CD4-positive, alpha-beta T cell (primary cell): ENCODE measurements at regions not wholly inside any gene's neighbourhood (a gene's known extent, or its start where the extent isn't known, plus 50 kb on each side); places are given as distances from the start of the nearest gene placed in this dataset.
"Not testable (repeated sequence)": the region's sequence is repeated elsewhere in the genome, so short reads cannot be mapped to it uniquely, and the experiment has no call there.

Experiments used
- ATAC-seq: fragments of 200-7000 bp; cut with Tn5 transposase; one replicate; pipeline ENCODE4 v1.10.0; 2022; ENCODE audit warnings: mild to moderate bottlenecking; ENCODE audit not compliant: poor library complexity
- CTCF ChIA-PET: fragments of 350-600 bp; sonication (Branson Sonifier 250); formaldehyde crosslinking; loops from one replicate; lab custom pipeline; 2021; ENCODE audit warnings: antibody characterized with exemption, inconsistent platforms; lab: Charles Lee
- POLR2A ChIA-PET: fragments of 350-600 bp; sonication (Branson Sonifier 250); formaldehyde crosslinking; loops from one replicate; lab custom pipeline; 2021; ENCODE audit warnings: antibody characterized with exemption, inconsistent platforms; lab: Charles Lee
- DNase-seq, 14 experiments: peaks; one replicate each; pipeline ENCODE4 v3.0.0-alpha.2; 2013 to 2020; ENCODE audit warnings: mixed read lengths in 2 of 14
- H3K27ac ChIP-seq, 2 donors: one replicate each; pipeline versions ENCODE4 v1.5.1 to v1.7.0; 2013; ENCODE audit warnings: low read length in 2 of 2, low read depth in 1 of 2, mild to moderate bottlenecking in 1 of 2
- H3K27me3 ChIP-seq, 2 experiments: 1 replicate in 1 of 2; 2 replicates in 1 of 2; pipeline versions ENCODE4 v1.6.1 to v1.7.0; 2013; ENCODE audit warnings: low read length in 2 of 2, control low read depth in 1 of 2, mild to moderate bottlenecking in 1 of 2, moderate library complexity in 1 of 2; ENCODE audit not compliant: insufficient read depth in 2 of 2, control insufficient read depth in 1 of 2
- H3K36me3 ChIP-seq: one replicate; pipeline ENCODE4 v1.6.1; 2013; ENCODE audit warnings: low read length, control low read depth; ENCODE audit not compliant: insufficient read depth
- H3K4me1 ChIP-seq: one replicate; pipeline ENCODE4 v1.6.1; 2013; ENCODE audit warnings: low read length, control low read depth; ENCODE audit not compliant: insufficient read depth
- H3K4me3 ChIP-seq: one replicate; pipeline ENCODE4 v1.5.1; 2013; ENCODE audit warnings: mild to moderate bottlenecking, low read length, moderate library complexity
- H3K9me3 ChIP-seq, 2 experiments: 1 replicate in 1 of 2; 2 replicates in 1 of 2; pipeline versions ENCODE4 v1.6.1 to v1.7.0; 2013; ENCODE audit warnings: low read length in 2 of 2, mild to moderate bottlenecking in 2 of 2, control low read depth in 1 of 2, moderate library complexity in 1 of 2; ENCODE audit not compliant: control insufficient read depth in 1 of 2, insufficient read depth in 1 of 2
- H3K27ac Mint-ChIP-seq: one replicate; pipeline ENCODE4 v1.8.0; 2020; ENCODE audit warnings: mixed read lengths
- H3K27me3 Mint-ChIP-seq: one replicate; pipeline ENCODE4 v1.8.0; 2021; ENCODE audit warnings: mixed read lengths
- H3K36me3 Mint-ChIP-seq: one replicate; pipeline ENCODE4 v1.8.0; 2021; ENCODE audit warnings: low read depth, mixed read lengths
- H3K4me1 Mint-ChIP-seq: one replicate; pipeline ENCODE4 v1.8.0; 2021; ENCODE audit warnings: low read depth, mixed read lengths
- H3K4me3 Mint-ChIP-seq: one replicate; pipeline ENCODE4 v1.8.0; 2020; ENCODE audit warnings: mild to moderate bottlenecking, mixed read lengths
- H3K9me3 Mint-ChIP-seq: one replicate; pipeline ENCODE4 v1.8.0; 2020; ENCODE audit warnings: mixed read lengths
- CTCF ChIP-seq: fragments of 200-600 bp; IDR thresholded peaks from one replicate; pipeline ENCODE4 v1.8.0; 2022; ENCODE audit warnings: antibody characterized with exemption, mild to moderate bottlenecking
- intact Hi-C, 2 experiments: fragments of 100-400 bp; cut with DNase I in 1 of 2; cut with micrococcal nuclease in 1 of 2; formaldehyde crosslinking; loops; one replicate each; pipeline versions ENCODE4 v1.15.1 to v1.9.0; 2023 to 2025; cut with DNase I, micrococcal nuclease

GRCh38 chr2:180775711-180776110 is 204.7 kb upstream of the UBE2E3 start:
- ATAC-seq, result no peak
- POLR2A ChIA-PET, result no interaction called here

GRCh38 chr2:180765316-180765715 is 215.1 kb upstream of the UBE2E3 start:
- H3K36me3 Mint-ChIP-seq, ATAC-seq, H3K4me3 ChIP-seq, H3K4me3 Mint-ChIP-seq, H3K9me3 ChIP-seq, CTCF ChIA-PET, POLR2A ChIA-PET, H3K27me3 ChIP-seq, H3K27ac Mint-ChIP-seq, H3K36me3 ChIP-seq, H3K9me3 Mint-ChIP-seq, intact Hi-C loops, H3K4me1 Mint-ChIP-seq, DNase-seq, H3K27ac ChIP-seq, H3K4me1 ChIP-seq: not testable (repeated sequence)
- H3K27me3 Mint-ChIP-seq, result peaks cover 13% of the 10 kb centered on the region

More at GRCh38 chr2:180775711-180776110, 204.7 kb upstream of the UBE2E3 start:
- Mint-ChIP-seq H3K4me1 (no peaks in the 10 kb centered on the region), H3K9me3 (no peaks in the 10 kb centered on the region), H3K27ac (no peak overlapping the region), H3K4me3 (no peak overlapping the region), H3K36me3 (no peaks in the 10 kb centered on the region), H3K27me3 (peaks cover 4% of the 10 kb centered on the region)
- CTCF ChIA-PET, result interaction anchor here (0.7 kb wide), 1 partner anchor 1766 kb away, joined by 4 read pairs; no protein-coding TSS in a partner anchor
- H3K36me3 ChIP-seq, result no peaks in the 10 kb centered on the region
- H3K4me1 ChIP-seq, result no peaks in the 10 kb centered on the region
- intact Hi-C loops, result no loop called here
- H3K4me3 ChIP-seq, result no peak overlapping the region
- DNase-seq, result no peak
- no peaks in the 10 kb centered on the region for H3K27me3 ChIP-seq
- H3K9me3 ChIP-seq, result no peaks in the 10 kb centered on the region
- no peak overlapping the region for H3K27ac ChIP-seq
- no peak for TF ChIP-seq CTCF

- Mint-ChIP-seq H3K4me1 (no peaks in the 10 kb centered on the region), H3K9me3 (no peaks in the 10 kb centered on the region), H3K4me3 (no peak overlapping the region), H3K27ac (no peak overlapping the region), H3K27me3 (peaks cover 13% of the 10 kb centered on the region), H3K36me3 (no peaks in the 10 kb centered on the region)
- ChIA-PET CTCF (interaction anchor here (1.3 kb wide), 1 partner anchor 10 kb away, joined by 3 read pairs; no protein-coding TSS in a partner anchor), POLR2A (no interaction called here)
- no peak for TF ChIP-seq CTCF
- DNase-seq (no peak), ATAC-seq (no peak)
- H3K27me3 ChIP-seq, result peaks cover 0 to 6% of the 10 kb centered on the region in 2 experiments
- no peaks in the 10 kb centered on the region for H3K36me3 ChIP-seq
- intact Hi-C loops, result no loop called here
- no peak overlapping the region for H3K4me3 ChIP-seq
- no peak overlapping the region for H3K27ac ChIP-seq
- no peaks in the 10 kb centered on the region for H3K4me1 ChIP-seq
- H3K9me3 ChIP-seq, result no peaks in the 10 kb centered on the region
Measured at GRCh38 chr2:180763263-180763989, 217.0 kb upstream of the UBE2E3 start.

GRCh38 chr2:180761224-180761623 is 219.2 kb upstream of the UBE2E3 start:
- Mint-ChIP-seq H3K27ac (no peak overlapping the region), H3K4me3 (no peak overlapping the region), H3K36me3 (no peaks in the 10 kb centered on the region), H3K4me1 (no peaks in the 10 kb centered on the region), H3K27me3 (peaks cover 13% of the 10 kb centered on the region), H3K9me3 (no peaks in the 10 kb centered on the region)
- ATAC-seq, result no peak
- H3K27me3 ChIP-seq, result peaks cover 0 to 6% of the 10 kb centered on the region in 2 experiments
- no peak overlapping the region for H3K4me3 ChIP-seq
- no peak overlapping the region for H3K27ac ChIP-seq
- ChIA-PET CTCF (no interaction called here), POLR2A (no interaction called here)
- intact Hi-C loops, result no loop called here
- no peaks in the 10 kb centered on the region for H3K36me3 ChIP-seq
- no peak for TF ChIP-seq CTCF
- no peaks in the 10 kb centered on the region for H3K9me3 ChIP-seq
- no peaks in the 10 kb centered on the region for H3K4me1 ChIP-seq
- no peak for DNase-seq
